ENCODE measurements at regions not wholly inside any gene's neighbourhood (a gene's known extent, or its start where the extent isn't known, plus 50 kb on each side); places are given as distances from the start of the nearest gene placed in this dataset.

DNA sequence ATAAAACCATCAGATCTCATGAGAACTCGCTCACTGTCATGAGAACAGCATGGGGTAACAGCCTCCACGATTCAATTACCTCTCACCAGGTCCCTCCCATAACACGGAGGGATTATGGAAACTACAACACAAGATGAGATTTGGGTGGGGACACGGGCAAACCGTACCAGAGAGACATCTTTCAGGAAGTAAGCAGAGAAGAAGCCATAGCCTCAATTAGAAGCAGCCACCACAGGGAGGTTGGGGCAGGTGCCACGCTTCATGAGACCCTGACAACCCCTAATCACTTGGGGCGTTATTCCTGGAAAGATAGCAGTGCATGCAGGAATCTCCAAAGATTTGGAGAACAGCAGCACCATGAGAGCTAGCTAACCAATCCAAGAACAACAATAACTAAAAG, 52.9 kb upstream of the SIRPG start:
- DNase-seq, result no peak

DNA sequence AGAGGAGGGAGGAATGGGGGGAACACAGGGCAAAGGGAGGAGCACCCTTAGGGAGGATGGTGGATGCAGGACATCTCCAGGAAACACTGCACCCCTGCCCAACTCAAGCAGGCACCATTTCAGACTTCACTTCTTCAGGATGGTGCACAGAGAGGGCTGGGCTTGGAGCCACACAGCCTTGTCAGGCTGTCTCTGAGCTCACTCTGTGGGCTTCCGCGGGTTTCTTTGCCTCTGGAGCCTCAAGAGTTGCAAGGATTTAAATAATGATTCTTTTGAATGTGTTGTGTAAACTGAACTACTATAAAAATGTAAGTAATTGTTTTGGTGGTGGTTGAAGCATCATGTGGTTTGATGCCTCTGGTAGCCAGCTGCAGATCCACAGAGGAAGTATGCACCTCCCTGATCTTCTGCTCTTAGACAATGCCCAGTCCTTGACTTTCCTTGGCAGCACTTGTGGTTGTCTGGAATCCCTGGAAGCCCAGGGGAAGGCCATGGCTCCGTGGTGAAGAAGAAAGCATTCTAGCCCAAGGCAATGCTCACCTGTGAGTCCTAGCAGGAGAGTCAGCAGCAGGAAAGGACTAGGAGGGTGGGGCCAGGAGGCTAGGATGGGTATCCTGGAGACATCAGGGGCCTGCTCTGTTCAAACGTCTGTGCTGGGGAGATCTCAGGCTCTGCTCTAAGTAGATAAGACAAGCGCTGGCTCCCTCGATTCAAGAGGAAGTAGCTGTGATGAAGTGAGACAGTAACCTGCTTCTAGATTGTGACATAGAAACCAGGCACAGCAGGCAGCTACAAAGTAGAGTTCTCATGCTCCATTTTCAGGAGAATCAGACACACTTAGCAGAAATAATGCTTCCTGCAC, 50.2 kb upstream of the SIRPG start:
- no peak for DNase-seq

Measured in NCI-H1092 (cell line).